ENCODE measurements at regions not wholly inside any gene's neighbourhood (a gene's known extent, or its start where the extent isn't known, plus 50 kb on each side); places are given as distances from the start of the nearest gene placed in this dataset.
A peak's percentile ranks its signal among the peaks of the same experiment; 100 is the strongest.

DNA sequence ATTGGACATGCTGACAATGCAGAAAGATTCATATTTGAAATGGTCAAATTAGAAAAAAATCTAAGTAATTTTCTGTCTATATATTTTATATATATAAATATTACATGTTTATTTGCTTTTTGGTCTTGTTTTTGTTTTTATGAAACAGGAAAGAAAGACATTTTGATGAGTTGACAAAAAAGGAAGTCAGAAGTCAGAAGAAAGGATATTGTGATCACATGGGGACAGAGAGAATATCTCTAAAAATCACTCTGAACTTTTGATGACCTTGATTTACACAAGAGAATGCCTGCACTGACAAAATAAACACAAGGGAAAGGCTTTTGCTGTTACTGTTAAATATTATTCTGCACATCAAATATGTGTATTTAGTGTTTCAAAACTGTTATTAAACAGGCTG, 811.2 kb downstream of the SI start:
- no peak for DNase-seq (ENCODE audit: low read depth in 2 of 2)

DNA sequence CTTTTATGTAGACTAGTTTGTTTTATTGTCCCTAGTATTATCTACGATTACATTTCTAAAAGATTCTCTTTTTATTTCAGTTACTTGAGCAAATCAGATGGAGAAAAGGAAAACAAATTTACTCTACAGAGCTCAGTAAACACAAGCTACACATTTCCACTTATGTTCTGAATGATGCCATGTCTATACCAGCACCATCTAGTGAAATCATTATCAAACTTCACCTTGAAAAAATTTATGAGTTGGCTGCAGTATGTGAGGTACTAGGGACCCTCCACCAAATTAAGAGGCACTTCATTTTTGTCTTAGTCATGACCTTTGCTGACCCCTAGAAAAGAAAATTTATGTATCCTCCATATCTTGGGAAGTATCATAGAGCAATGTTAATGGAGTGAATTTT, 827.4 kb downstream of the SI start:
- no peak for DNase-seq (ENCODE audit: low read depth in 2 of 2)

DNA sequence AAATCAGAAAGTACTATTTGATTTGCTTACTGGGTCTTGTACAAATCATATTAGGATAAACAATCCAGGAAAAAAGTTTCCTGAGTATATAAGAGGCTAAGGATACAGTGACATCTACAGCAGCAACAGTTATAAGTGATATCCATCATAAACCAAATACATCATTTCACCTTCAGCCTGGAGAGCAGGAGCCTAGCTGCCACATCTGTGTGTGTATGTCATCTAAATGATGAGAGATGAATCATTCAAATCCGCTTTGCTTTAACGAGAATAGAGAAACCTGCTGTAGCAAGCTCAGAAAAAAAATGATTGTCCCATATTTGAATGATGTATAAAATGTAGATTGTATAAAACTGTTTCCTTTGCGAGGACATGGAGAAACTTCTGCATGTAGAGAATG, 841.4 kb downstream of the SI start:
- peak in 1 of 2 donors; percentile 1 for DNase-seq (ENCODE audit: low read depth in 2 of 2)

DNA sequence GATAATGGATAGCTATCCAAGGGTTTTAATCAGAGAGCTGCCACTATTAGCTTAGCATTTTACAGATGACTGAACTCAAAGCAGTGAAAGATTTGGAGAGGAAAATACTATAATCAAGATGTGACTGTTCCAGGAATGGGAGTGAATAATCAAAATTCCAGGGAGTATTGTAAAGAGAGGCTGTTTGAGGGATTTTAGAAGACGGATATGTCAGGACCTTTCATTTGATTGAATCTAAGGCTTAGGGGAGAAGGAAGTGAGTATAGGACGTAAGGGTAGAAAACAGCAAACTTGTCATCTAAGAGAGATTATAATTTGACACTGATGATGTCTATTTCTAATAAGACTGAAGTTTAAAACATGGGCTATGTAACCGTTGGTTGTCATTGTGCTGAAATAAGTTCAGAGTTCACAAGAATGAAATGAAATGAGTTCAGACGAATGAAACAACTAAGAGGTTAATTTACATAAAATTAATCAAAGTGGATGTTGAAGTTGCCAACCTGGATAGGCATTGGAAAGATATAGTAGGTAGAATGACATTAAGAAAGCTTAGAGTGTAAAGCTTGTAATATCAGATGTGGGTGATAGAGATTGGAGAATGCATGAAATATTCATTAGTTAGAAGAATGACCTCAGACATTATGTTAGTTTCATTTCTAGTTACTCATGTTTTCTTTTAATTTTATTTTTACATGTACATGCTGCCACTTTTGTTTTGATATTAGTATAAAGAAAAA, 842.8 kb downstream of the SI start:
- no peak for DNase-seq (ENCODE audit: low read depth in 2 of 2)

DNA sequence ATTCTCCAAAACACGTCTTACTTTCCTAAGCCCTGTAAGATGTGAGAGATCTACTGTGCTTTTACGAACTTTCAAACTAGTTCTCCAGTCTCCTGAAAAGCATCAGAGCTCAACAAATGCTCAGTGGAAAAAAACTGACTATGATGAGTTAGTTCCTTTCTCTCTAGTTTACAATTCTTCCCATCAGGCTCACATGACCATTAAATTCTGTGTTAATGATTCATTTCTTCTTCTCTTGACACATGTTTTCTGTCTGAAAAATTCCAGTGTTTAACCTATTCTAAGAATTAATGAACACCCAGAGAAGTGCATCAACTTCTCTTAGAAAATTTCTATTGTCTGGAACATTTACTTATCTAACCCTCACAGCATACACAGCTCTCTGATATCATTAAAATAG, 844.3 kb downstream of the SI start:
- no peak for DNase-seq (ENCODE audit: low read depth in 2 of 2)

DNA sequence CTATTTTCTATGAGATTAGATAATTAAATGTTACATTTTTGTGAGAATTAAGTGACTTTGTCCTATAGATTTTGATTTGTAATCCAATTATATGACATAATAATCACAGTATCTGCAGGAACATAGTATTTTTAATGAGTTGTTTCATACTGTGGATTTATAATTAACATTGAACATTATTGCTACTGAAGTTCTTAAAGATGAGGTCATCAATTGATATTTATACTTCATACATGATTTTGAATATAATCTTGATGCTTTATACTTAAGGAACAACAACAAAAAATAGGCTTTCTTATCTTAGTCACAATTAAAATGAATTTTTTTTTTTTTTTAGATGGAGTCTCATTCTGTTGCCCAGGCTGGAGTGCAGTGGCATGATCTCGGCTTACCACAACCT, 846.6 kb downstream of the SI start:
- no peak for DNase-seq (ENCODE audit: low read depth in 2 of 2)

DNA sequence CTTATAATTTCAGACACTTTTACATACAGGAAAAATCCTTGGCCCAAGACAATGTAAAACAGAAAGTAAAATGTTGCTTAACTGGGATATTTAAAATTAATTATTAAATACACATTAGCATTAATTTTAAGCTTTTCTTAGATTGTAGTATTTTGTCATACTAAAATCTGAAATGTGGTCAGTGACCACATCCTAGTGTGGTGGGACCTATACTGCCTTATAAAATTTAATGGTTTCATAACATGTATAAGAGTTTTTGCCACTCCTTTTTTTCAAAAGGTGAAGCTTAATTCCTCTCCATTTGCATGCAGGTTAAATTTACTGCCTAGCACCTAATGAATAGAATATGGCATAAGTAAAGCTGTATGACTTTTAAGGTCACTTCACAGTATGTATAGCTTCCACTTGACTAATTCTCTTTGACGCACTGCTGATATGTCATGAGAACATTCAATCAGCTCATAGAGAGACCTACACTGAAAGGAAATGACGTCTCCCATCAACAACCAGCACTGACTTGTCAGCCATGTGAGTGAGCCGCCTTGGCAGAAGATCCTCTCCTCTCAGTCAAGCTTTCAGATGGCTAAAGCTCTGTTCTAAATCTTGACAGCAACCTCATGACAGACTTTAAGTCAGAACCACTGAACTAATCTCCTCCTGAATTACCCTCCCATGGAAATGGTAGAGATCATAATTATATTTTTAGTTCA, 847.8 kb downstream of the SI start:
- no peak for DNase-seq (ENCODE audit: low read depth in 2 of 2)

DNA sequence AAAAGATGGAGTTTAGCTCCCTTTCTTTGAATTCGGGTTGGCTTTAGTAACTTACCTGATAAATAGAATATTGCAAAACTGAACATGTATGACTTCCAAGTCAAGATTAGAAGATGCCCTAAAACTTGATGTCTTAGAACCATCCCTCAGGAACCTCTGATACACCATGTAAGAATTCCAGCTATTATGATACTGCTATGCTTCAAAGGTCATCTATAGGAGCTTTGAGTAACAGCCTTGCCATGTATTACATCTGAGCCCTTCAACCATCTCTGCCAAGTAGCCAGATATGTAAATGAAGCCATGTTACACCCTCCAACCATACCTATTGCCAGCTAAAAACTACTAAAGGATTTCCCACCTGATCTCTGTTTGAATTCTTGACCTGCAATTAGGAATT, 854.2 kb downstream of the SI start:
- no peak for DNase-seq (ENCODE audit: low read depth in 2 of 2)

DNA sequence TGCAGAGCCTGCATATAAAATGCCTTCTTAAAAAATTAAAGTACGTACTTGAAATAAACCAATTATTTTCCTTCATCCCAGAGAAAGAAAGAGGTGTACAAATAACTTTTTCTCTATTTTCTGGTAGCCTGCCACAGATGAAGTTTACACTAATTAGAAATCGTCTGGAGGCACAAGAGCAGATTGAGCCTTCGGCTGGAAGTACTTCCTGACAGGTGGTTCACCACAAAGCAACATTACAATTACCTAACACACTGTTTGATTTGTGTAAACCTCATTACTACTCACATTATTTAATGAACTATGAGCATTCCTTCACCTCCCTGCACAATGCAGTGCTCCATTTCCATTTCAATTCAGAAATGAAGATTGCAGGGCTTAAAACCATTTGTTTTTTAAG, 856.1 kb downstream of the SI start:
- no peak for DNase-seq (ENCODE audit: low read depth in 2 of 2)

DNA sequence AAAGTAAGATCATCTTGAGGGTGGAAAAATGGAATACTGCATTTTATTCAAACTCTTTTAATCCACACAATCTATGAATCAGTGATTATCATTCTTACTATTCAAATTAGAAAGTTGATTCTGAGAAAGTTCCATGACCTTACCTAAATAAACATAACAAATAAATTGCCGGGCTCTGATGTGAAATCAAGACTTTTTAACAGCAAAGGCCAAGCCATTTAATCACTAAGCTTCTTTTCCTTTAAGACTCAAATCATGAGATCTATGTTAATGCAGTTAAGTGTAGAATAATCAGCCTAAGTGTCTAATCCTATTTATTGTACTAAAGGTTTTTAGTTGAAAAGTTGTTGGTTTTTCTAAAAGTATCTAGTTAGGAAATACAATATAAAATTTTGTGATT, 857.0 kb downstream of the SI start:
- DNase-seq (ENCODE audit: low read depth in 2 of 2): no peak

DNA sequence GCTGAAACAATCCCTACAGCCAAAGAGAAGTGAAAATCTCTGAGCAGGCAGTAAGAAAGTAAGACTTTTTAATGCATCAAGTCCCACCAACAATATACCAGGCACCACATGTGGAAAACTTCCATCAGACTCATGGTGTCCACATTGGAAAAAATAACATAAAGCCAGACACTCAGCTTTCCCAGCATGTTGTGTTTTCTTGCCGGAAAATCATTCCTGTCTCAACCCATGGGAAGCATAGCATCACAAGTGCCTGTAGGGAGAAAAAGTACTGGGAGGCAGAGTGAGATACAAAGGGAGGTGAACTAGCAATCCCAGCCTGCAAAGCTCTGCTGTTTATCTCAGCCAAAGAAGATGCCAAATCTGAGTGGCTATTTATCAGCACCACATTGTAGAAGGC, 868.9 kb downstream of the SI start:
- DNase-seq (ENCODE audit: low read depth in 2 of 2): no peak

DNA sequence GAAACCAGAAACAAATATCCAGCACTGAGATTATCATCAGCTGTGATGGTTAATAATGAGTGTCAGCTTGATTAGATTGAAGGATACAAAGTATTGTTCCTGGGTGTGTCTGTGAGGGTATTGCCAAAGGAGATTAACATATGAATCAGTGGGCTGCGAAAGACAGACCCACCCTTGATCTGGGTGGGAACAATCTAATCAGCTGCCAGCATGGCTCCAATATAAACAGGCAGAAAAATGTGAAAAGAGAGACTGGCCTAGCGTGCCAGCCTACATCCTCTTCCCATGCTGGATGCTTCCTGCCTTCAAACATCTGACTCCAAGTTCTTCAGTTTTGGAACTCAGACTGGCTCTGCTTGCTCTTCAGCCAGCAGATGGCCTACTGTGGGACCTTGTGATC, 869.5 kb downstream of the SI start:
- DNase-seq (ENCODE audit: low read depth in 2 of 2): peak in 1 of 2 donors; percentile 30

DNA sequence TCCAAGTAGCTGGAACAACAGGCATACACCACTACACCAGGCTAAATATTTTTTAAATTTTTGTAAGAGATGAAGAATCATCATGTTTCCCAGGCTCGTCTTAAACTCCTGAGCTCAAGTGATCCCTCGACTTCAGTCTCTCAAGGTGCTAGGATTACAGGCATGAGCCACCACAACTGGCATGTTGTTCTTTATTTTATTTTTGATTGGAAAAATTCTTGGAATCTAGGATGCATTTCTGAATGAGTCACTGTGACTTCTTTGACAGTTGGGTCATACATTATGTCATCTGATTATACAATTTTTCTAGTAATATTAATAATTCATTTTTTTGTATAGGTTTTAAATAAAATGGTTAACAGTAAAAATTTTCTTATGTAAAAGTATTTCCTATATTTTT, 870.2 kb downstream of the SI start:
- DNase-seq (ENCODE audit: low read depth in 2 of 2): peak in 1 of 2 donors; percentile 1

DNA sequence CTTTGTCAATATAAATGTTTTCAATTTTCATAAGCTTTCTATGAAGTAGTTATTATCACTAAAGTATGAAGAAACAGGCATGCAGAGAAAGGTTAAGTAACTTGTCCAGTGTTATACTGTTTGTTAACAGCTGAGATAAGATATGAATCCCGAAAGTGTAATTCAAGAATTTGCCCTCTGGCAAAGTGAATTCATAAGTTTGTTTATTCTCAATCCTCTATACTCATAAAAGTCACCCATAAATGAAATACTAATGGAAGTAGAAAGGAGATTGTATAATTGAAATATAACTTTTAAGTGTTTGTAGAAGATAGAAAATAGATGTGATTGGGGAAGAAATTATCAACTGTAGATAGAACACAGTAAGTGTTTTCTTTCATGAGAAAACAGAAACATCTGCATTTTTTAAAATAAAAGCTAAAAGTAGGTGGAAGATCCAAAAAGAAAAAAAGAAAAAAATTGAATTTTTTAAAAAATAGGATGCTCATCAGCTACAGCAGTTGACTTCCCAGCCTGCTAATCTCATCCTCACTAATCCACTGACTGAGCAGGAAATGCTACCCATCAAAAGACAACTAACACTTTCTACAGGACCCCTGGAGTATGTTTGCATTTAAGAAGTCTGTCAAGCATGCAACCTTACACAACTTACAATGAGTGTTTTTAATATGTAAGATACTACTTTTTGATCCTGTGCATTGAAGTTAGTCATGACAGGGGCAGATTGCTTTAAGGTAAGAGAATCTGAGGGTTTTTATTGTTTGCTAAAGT, 878.1 kb downstream of the SI start:
- no peak for DNase-seq (ENCODE audit: low read depth in 2 of 2)

DNA sequence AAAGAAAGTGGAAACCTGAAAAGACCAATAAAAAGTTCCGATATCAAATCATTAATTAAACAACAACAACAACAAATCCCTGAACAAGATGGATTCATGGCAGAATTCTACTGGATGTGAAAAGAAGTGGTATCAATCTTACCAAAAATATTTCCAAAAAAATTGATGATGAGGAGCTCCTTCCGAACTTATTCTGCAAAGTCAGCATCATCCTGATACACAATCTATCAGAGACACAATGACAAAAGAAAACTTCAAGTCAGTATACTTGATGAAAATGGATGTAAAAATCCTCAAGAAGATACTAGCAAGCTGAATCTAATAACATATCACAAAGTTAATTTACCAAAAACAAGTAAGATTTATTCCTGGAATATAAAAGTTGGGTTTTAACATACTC, 881.8 kb downstream of the SI start:
- no peak for DNase-seq (ENCODE audit: low read depth in 2 of 2)

DNA sequence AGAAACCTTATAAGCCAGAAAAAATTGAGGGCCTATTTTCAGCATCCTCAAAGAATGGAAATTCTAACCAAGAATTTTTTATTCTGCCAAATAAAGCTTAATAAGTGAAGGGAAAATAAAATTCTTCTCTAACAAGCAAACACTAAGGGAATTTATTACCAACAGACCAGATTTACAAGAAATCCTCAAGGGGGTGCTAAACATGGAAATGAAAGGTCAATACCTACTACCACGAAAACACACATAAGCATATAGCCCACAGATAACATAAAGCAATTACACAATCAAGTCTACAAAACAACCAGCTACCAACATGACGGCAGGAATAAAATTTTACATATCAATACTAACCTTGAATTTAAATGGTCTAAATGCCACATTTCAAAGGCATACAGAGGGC, 883.5 kb downstream of the SI start:
- no peak for DNase-seq (ENCODE audit: low read depth in 2 of 2)

DNA sequence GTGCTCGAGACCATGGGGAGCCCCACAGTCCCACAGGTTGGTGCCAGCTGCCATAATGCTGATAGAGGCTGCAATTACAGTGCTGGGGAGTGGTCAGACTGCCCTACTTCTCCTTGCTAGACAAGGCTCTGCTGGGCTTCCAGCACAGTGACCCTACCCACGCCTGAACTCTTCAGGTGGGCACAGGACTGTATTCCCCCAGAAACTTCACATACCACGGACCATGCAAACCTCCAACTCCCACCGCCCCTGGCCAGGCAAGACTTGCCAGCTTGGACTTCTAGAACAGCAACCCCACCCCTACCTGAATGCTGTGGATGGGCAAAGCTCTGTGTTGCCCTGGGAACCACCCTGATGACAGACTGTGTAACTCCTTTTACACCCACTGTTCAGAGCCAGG, 885.3 kb downstream of the SI start:
- no peak for DNase-seq (ENCODE audit: low read depth in 2 of 2)

DNA sequence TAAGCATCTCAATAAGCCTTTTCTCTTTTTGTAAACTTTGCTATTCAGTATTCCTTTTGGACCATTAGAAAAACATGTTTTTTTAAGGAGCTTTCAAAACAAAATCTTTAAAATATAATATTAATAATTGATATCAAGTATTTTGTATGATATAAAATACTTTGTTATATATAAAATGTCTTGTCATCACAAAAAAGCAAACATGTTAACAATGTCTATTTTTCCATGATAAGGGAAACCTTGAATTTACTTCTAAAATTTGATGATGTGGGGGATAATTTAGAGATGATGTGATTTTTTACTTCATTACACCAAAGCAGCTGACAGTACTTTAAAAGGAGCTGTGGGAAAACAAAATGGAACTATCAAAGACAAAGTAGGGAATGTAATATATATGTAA, 887.7 kb downstream of the SI start:
- DNase-seq (ENCODE audit: low read depth in 2 of 2): no peak

DNA sequence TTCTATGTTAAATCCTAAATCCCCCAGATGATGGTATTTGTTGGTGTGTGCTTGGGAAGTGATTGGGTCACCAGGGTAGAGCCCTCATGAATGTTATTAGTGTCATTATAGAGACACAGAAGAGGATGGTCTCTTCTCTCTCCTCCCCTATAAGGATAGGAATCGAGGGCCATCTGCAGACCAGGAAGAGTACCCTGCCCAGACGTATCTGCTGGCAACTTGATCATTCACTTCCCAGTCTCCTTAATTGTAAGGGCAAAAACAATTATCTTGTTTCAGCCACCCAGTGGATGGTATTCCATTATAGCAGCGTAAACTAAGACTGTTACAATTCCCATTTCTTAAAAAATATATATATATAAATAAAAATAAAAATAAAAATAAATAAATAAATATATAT, 892.2 kb downstream of the SI start:
- DNase-seq (ENCODE audit: low read depth in 2 of 2): no peak

DNA sequence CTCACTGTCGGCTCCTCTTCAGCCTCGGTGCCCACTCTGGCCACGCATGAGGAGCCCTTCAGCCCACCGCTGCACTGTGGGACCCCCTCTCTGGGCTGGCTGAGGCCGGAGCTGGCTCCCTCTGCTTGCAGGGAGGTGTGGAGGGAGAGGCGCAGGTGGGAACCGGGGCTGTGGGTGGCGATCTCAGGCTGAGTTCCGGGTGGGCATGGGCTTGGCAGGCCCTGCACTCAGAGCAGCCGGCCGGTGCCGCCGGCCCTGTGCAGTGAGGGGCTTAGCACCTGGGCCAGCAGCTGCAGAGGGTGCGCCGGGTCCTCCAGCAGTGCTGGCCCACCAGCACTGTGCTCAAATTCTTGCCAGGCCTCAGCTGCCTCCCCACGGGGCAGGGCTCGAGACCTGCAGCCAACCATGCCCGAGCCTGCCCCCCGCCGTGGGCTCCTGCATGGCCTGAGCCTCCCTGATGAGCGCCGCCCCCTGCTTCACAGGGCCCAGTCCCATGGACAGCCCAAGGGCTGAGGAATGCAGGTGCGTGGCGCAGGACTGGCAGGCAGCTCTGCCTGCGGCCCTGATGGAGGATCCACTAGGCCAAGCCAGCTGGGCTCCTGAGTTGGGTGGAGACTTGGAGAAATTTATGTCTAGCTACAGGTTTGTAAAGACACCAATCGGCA, 899.1 kb downstream of the SI start:
- no peak for DNase-seq (ENCODE audit: low read depth in 2 of 2)

DNA sequence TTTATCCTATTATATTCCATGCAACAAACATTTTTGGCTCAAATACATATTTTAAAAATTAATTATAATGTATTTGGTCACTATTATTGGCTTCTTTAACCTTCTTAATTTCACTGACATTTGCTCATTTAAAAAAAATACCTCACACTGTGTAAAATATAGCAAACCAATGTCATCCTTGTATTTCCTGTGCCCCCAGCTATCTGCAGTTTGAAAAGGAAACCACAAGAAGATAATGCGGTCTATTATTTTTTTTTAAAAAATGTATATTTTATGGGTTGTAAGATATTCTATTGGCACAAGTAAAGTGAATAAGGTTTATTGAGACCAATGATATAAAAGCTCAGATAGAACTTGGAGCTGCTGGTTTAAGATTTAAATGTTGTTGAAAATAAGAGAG, 904.2 kb downstream of the SI start:
- no peak for DNase-seq (ENCODE audit: low read depth in 2 of 2)

DNA sequence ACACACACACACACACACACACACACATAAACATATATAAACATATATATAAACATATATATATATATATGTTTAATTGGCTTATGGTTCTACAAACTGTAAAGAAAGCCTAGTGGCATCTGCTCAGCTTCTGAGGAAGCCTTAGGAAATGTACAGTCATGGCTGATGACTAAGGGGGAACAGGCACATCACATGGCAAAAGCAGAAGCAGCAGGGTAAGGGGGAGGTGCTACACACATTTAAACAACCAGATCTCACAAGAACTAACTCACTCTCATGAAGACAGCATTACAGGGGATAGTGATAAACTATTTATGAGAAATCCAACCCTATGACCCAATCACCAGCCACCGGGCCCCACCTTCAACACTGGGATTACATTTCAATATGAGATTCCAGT, 922.9 kb downstream of the SI start:
- DNase-seq (ENCODE audit: low read depth in 2 of 2): no peak
